NCI-H2081 (cell line): ENCODE measurements at regions not wholly inside any gene's neighbourhood (a gene's known extent, or its start where the extent isn't known, plus 50 kb on each side); places are given as distances from the start of the nearest gene placed in this dataset.
"Not testable (repeated sequence)": the region's sequence is repeated elsewhere in the genome, so short reads cannot be mapped to it uniquely, and the experiment has no call there.

ENCODE experiments used
- DNase-seq, 2 experiments: peaks; one replicate each; lab custom pipeline; 2025; lab: John Stamatoyannopoulos, UW

DNA sequence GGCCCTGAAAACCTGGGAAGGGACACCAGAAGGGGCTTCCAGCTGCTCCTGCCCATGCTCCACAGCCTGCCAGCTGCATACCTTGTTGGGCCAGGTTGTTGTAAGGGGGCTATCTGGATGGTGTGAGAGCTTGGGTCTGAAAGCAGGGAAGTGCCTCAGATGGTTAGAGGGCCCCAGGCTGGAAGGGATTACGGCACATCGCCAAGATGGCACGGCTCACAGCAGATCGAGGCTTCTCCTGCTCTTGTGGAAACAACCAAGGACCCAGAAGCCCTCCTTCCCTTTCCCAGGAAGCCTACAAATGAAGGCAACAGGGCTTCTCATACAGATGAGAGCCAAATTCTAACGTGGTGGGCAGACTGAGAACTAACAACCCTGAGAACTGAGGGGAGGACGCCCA, 121.7 kb upstream of the ADCY2 start:
- no peak for DNase-seq

DNA sequence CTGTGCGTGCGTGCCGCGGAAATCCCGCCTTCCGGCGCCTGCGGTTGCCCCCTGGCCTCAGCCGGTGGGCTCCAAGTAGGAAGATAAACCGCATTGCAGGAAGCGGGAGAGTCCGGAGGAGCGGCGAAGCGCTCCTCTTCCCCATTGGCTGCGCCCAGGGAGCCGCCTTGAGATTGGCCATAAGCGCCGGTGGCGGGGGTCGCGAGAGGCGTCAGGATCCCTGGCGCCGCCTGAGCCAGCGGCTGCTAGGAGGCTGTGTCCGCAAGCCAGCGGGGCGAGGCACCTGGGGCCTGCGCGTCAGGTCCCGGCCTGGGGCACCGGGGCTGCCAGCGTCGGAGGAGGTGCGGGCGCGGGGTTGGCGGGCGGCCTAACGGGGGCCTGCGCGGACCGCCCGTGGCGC, 106.3 kb upstream of the ADCY2 start:
- not testable (repeated sequence) for DNase-seq

DNA sequence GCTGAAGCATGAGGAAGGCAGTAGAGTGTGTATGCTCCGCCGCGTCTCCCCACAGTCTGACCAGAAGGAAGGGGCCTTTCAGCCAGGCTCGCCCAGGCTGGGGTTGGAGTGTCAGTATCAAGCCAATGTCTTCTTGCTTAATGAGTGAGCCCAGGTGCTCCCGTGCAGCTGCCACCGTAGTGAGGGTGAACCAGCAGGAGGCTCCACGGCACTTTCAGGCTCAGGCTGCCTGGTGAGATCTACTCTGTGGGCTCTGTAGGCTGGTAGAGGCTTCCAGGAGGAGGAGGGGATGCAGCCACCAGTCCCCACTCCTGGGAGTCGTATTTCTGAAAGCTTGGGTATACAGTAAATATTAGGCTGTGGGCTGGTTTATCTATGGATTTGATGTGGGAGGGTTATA, 98.1 kb upstream of the ADCY2 start:
- not testable (repeated sequence) for DNase-seq

DNA sequence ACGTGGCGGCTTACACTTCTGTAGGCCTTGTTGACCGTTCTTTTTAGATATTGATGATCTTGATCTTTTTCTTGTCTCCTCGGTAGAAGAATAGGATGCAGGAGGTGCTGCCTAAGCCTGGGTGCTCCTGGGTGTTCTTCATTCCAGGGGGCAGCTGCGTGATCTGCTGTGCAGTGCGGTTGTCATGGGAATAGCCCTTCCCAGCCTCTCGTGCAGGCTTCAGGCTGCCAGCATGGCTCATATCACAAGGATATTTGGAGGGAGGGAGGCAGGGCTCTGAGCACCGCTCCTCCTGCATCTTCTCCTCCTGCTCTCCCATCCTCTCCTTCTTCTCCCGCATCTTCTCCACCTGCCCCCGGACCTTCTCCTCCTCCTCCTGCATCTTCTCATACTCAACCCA, 96.2 kb upstream of the ADCY2 start:
- not testable (repeated sequence) for DNase-seq

DNA sequence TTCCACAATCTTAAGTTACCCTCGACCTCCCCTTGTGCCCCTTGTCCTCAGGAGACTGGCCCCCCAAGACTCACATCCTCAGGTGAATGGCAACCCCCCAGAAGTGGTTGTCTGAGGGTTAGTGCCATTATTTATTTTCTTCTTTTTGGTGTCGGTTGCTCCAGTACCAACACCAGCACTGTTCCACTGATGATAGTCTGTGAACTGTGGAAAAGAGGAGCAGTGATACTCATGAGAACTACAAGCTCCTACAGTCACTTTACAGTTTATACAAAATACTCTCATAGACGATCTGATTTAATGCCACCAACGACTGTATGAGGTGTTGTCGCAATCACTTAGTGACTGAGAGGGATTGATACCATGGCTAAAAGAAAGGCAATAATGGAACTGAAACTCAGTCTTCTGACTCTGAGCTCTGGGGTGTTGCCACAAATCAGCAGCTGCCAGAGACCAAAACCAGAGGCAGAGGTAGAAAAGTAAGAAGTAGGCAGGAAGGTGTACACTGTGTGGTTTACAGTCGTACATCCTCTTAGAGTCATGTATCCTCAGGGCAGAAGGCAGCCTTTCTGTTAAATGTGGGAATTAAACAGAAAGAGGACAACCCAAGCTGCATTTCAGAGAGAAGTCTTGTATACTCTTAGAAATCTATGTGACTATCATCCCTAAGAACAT, 90.8 kb upstream of the ADCY2 start:
- not testable (repeated sequence) for DNase-seq

DNA sequence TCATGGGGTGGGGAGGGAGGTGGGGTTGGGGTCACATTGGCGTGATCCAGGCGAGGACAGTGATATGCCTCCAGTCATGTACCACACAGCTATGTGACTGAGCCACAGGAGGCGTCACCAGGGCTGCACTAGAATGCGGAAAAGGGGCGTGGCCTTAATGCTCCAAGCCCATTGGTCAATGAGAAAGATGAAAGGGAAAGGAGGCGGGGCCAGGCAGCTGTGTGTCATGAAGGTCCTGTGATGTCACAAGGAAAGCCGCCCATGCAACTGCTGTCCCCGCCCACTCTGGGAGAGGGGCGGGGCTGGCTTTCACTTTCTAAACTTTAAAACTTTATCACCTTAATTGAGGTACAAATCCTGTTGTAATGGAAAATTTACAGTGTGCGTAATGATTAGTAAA, 89.4 kb upstream of the ADCY2 start:
- DNase-seq, result not testable (repeated sequence)

DNA sequence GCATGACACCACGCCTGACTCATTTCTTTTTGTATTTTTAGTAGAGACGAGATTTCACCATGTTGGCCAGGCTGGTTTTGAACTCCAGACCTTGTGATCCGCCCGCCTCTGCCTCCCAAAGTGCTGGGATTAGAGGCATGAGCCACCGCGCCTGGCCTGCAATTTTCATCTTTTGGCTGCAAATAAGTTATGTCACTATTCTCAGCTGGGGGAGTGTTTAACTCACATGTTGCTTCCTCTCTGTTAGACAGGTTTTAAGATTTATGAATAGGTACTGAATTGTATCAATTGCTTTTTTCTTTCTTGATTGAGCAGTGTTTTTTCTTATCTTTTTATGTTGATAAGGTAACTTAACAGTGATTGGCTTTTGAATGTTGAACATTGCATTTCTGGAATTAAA, 88.2 kb upstream of the ADCY2 start:
- DNase-seq, result not testable (repeated sequence)

DNA sequence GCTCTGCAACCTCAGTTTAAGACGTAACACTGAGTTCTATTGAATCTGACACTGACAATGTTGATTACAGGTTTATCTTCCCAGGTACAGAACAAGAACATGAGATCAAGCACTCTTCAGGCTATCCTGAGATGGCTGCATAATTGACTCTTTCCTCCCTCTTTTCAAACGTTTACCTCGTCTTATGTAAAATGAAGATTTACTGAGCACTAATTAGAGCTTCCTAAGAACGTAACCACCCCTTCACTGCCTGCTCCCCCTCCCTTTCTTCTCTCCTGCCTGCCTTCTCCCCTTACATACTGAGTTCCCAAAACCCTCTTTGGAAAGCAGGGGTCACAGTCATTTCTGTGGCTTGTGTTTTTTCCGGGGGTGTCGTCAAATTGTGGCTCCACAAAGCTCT, 86.2 kb upstream of the ADCY2 start:
- not testable (repeated sequence) for DNase-seq

DNA sequence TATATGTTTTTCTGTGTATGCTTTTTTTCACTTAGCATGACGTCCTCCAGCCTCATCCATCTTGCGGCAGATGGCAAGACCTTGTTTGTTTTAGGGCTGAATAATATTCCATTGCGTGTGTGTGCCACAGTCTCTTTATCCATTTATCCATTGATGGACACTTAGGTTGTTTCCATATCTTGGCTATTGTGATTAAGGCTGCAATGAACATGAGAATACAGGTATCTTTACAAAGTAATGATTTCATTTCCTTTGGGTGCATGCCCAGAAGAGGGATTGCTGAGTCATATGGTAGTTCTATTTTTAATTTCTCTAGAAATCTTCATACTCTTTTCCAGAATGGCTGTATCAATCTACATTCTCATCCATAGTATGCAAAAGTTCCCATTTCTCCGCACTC, 85.3 kb upstream of the ADCY2 start:
- not testable (repeated sequence) for DNase-seq

DNA sequence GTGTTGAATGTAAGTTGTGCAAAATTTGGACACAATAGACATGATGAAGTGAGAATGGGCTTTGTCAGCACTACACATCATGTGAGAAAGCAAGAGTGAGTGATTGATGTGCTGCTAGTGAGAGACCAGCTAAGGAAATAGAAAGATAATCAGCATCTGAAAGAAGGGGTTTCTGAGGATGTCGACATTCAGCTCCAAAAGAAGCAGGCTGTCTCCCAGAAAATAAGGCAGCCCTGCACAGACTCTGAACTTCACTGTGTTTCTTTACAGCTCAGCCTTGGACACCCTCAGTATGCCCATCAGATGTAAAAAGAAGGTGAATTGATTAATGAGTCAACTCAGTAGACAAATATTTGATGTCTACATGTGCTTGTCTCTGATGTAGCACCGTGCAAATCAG, 80.8 kb upstream of the ADCY2 start:
- no peak for DNase-seq

DNA sequence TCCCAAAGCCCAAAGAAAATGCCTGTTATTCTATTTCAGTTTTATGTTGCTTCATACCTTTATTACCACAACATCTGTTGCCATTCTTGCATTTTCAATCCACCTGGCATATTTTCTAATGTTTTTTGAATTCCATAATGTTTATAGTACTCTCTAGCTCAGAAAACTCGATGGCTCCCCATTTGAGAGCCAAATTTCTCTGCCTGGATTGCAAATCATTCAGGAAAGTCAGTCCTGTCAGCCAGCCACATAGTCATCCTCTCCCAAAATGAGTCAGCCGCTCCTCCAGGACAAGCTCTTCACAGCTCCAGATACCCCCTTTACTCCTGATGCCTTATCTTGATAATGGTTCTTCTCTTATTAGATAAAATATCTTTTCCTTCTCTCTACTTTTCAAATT, 78.2 kb upstream of the ADCY2 start:
- no peak for DNase-seq

DNA sequence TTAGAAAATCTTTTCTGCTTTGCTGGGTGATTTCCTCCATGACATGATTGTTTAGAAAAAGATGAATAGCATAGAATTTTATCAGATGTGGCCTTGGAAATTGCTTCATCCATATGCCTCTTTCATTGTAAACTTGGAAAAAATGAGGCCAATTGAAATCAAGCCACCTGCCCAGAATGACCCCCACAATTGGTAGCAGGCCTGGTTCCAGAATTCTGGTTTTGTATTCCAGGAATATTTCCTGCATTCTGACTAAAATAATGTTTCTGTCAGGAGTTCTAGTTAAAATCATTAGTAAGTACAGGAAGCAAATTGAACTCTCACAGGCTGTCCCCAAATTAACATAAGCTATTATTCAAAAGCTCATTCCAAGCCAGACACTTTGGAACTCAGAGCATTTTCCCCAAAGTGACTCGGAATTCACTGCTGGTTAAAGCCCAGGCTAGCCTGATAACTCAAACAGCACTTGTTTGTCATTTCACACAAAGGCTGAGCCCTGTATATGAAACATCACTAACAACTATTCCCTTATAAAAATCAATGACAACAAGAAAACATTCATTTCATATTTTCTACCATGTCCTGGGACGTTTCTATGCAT, 75.1 kb upstream of the ADCY2 start:
- no peak for DNase-seq

DNA sequence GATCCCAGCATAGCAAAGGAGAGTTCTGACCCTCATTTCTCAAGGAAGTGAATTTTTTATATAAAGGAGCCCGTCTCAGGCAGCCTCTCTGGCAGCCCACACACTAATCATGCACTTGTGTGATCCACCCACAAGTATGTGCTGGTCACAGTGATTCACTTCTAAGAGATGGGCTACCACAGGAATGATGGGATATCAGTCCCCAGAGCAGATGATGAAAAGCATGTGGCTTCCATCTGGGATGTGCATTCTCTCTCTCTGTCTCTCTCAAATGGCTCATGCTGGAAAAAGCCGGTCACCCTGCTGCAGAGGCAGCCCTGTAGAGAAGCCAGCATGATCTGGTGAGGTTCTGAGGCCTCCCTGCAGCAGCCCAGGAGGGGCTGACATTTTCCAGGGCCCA, 74.2 kb upstream of the ADCY2 start:
- DNase-seq, result no peak

DNA sequence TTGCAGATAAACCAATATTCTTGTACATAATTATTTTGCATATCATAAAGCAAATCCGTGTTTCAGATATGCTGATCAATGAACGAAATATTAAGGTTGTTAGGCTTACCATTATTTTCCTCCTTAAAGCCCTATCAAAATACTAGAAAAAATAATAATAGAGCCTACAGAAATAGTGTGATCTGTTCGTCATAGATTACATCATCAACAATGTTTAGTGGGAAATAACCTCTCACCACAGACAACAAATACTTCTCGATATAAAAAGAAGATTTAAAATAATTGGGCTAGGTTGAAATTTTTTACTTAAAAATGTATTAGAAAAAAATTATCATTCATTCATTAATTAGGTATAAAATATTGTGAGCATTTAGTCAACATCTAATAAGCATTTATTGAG, 71.0 kb upstream of the ADCY2 start:
- no peak for DNase-seq

DNA sequence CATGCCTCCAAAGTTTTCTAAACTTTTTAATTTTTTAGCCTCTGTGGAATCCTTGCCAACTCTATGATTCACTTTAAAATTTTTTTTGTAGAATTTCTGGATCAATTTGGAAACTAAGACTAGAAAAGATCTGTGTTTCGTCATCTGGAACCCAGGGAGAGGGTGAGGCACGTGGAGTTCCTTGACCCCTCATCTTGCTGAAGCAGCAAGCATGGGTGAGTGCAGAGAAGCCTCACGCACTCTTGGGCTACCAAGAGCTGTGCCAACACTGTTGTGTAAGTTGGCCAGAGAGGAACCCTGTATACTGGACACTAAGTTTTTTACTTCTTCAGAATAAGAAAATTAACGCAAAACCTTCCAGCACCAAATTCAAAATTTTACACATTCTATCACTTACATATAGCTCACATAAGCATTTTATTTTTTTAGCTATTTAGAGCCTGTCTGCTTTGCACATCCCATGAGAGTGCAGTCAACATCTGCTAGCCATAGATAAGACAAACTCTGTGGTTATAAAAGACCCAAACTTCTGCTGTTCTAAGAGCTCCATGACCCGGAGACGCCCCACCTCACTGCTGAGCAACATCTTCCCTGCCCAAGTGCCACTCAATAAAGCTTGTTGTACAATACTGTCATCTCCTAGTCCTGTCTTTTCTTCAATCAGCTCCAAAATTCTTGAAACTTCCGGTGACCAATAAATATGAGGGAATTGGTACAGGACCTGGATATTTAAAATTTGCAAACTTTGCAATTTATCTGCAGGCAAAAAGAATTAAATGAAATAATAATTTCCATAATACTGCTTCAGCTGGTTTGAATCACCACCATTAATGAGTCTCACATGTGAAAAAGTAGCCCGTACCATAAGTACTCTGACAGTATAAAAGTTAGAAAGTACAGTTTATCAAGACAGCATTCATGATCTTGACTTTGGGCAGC, 69.7 kb upstream of the ADCY2 start:
- DNase-seq, result no peak

DNA sequence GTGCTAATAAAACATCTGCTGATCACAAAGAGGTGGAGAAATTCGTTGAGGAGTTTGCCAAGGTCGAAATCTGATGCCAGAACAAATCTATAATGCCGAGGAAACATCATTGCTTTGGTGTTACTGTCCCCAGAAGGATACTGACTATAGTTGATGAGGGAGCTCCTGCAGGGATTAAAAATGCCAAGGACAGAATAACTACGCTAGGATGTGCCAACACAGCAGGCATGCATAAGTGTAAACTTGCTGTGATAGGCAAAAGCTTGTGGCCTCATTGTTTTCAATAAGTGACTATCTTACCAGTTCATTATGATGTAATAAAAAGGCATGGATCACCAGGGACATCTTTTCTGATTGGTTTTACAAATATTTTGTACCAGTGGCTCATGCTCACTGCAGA, 66.8 kb upstream of the ADCY2 start:
- DNase-seq, result no peak

DNA sequence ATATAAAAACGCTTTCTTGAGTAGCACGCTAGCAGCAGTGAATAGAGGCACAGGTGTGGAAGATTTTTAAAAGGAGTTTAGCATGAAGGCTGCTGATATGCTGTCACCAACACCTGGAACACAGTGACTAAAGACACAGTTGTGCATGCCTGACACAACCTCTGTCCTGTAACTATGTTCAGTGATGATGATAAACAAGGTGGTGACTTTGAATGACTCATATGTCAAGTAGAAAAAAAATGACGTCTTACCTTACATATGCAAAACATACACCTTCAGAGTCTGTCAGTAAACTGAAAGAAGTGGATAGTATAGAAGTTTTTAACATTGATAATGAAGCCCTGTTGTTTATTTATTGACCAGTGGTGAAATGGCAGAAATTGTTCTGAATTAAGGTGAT, 66.2 kb upstream of the ADCY2 start:
- no peak for DNase-seq

DNA sequence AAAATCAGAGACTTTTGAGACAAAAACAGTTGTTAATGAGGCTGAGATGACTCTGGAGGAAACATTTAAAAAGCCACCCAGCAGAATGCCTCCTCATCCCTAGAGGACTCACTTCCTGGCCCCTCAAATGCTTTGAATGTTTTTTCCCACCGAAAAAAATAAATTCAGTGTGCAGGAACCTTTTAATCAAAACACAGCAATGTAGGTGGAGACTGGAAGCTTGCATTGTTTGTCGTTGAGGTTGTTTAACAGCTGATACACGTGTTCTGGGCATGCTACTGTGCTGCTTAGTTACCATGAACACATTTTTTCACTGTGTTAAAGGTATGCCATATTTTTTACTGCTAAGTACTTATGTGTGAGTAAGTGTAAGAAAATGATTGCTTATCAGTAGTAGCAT, 65.7 kb upstream of the ADCY2 start:
- no peak for DNase-seq

DNA sequence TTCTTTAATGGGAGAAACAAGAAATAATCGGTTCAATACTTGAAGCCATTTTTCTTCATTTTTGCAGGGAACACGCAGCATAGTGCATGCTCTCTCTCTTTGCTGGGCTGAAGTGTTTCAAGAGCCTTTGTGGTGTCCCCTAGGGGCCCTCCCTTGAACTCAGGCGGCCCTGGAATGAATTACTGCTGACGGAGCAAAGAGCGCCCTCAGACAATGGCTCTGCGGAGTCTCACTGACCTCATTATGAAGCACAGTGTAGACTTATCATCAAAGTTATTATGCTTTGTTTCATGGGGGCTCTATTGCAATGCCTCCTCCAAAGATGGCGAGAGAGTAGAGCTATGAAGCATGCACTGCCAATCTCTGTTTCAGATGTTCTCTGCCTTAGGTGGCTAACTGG, 64.8 kb upstream of the ADCY2 start:
- DNase-seq, result no peak
